GM21717 (cell line): ENCODE measurements at regions not wholly inside any gene's neighbourhood (a gene's known extent, or its start where the extent isn't known, plus 50 kb on each side); places are given as distances from the start of the nearest gene placed in this dataset.

Experiments
- ATAC-seq: cut with Tn5 transposase; IDR thresholded peaks from one replicate; pipeline ENCODE4 v1.9.1; 2021; ENCODE audit warnings: mild to moderate bottlenecking, moderate library complexity; ENCODE audit not compliant: unreplicated experiment

- ATAC-seq: no peak
Observed at GRCh38 chr18:1907470-1908206, 663.7 kb downstream of the METTL4 start.

GRCh38 chr18:1914489-1914888 lies 656.8 kb downstream of the METTL4 start:
- ATAC-seq: no peak

GRCh38 chr18:1916869-1917523 lies 654.3 kb downstream of the METTL4 start:
- no peak for ATAC-seq

GRCh38 chr18:1917569-1917968 lies 653.7 kb downstream of the METTL4 start:
- no peak for ATAC-seq

- no peak for ATAC-seq
Observed at GRCh38 chr18:1922066-1922465, 649.2 kb downstream of the METTL4 start.

- no peak for ATAC-seq
Observed at GRCh38 chr18:1928711-1929110, 642.6 kb downstream of the METTL4 start.

GRCh38 chr18:1929720-1930119 lies 641.6 kb downstream of the METTL4 start:
- ATAC-seq: no peak

GRCh38 chr18:1930291-1931270 lies 640.7 kb downstream of the METTL4 start:
- ATAC-seq: no peak

- no peak for ATAC-seq
Observed at GRCh38 chr18:1952486-1952885, 618.8 kb downstream of the METTL4 start.

GRCh38 chr18:1954583-1955312 lies 616.6 kb downstream of the METTL4 start:
- ATAC-seq: no peak

- no peak for ATAC-seq
Observed at GRCh38 chr18:1958798-1959197, 612.5 kb downstream of the METTL4 start.

- no peak for ATAC-seq
Observed at GRCh38 chr18:1965016-1965415, 606.3 kb downstream of the METTL4 start.

GRCh38 chr18:1965541-1965940 lies 605.8 kb downstream of the METTL4 start:
- no peak for ATAC-seq

- no peak for ATAC-seq
Observed at GRCh38 chr18:1968801-1969498, 602.4 kb downstream of the METTL4 start.

- no peak for ATAC-seq
Observed at GRCh38 chr18:1976484-1976883, 594.8 kb downstream of the METTL4 start.

GRCh38 chr18:1982056-1982455 lies 589.2 kb downstream of the METTL4 start:
- no peak for ATAC-seq

GRCh38 chr18:1983746-1984515 lies 587.4 kb downstream of the METTL4 start:
- no peak for ATAC-seq

GRCh38 chr18:1993866-1994265 lies 577.4 kb downstream of the METTL4 start:
- ATAC-seq: no peak

- no peak for ATAC-seq
Observed at GRCh38 chr18:1994471-1994870, 576.8 kb downstream of the METTL4 start.
